ENCODE measurements at regions not wholly inside any gene's neighbourhood (a gene's known extent, or its start where the extent isn't known, plus 50 kb on each side); places are given as distances from the start of the nearest gene placed in this dataset.

DNA sequence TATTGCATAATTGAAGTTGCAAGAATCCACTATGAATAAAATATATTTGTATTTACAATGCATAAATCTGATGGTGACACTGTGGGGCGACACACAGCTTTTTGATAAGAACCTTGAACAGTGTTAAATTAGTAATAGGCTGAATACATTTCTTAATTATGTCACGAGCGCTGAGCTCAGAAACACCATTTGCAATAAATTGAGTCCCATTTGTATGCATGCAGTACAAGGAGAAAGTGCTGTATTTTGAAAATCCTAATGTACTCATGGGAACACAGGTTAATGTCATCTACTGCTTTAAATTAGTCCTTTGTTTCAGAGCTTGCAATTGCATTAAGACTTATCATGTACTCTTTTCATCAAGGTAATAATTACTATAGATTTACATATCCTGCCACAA, 579.5 kb downstream of the RBFOX1 start:
- Mint-ChIP-seq H3K4me1 (no peaks in the 10 kb centered on the region), H3K27ac (no peak overlapping the region), H3K27me3 (no peaks in the 10 kb centered on the region), H3K9me3 (peaks cover 5% of the 10 kb centered on the region), H3K36me3 (ENCODE audit: low read depth) (no peaks in the 10 kb centered on the region), H3K4me3 (no peak overlapping the region)
- CTCF ChIA-PET, result no interaction called here
- POLR2A ChIA-PET, result no interaction called here
- intact Hi-C loops (cut with micrococcal nuclease), result no loop called here
- DNase-seq, result no peak
- no peak for ATAC-seq (ENCODE audit: low read depth)
- TF ChIP-seq, protein P1, sequence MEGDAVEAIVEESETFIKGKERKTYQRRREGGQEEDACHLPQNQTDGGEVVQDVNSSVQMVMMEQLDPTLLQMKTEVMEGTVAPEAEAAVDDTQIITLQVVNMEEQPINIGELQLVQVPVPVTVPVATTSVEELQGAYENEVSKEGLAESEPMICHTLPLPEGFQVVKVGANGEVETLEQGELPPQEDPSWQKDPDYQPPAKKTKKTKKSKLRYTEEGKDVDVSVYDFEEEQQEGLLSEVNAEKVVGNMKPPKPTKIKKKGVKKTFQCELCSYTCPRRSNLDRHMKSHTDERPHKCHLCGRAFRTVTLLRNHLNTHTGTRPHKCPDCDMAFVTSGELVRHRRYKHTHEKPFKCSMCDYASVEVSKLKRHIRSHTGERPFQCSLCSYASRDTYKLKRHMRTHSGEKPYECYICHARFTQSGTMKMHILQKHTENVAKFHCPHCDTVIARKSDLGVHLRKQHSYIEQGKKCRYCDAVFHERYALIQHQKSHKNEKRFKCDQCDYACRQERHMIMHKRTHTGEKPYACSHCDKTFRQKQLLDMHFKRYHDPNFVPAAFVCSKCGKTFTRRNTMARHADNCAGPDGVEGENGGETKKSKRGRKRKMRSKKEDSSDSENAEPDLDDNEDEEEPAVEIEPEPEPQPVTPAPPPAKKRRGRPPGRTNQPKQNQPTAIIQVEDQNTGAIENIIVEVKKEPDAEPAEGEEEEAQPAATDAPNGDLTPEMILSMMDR (IDR thresholded peaks at IDR 0.05), result no peak

DNA sequence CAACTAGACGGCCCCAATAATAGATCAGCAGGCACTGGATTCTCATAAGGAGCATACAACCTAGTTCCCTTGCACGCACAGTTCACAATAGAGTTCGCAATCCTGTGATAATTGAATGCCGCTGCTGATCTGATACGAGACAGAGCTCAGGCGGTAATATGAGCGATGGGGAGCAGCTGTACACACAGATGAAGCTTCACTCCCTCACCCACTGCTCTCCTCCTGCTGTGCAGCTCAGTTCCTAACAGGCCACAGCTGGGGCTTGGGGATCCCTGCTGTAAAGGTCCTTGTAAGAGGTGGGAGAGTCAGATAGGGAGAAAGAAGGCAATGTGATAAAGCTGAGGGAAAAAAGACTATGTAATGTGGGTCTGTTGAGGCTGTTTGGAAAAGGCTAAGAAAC, 577.5 kb downstream of the RBFOX1 start:
- H3K9me3 Mint-ChIP-seq, result peaks cover 6% of the 10 kb centered on the region
- CTCF ChIA-PET, result no interaction called here
- TF ChIP-seq, protein P1 (IDR thresholded peaks at IDR 0.05), result no peak
- H3K4me1 Mint-ChIP-seq, result no peaks in the 10 kb centered on the region
- no peak overlapping the region for H3K4me3 Mint-ChIP-seq
- DNase-seq (no peak), ATAC-seq (ENCODE audit: low read depth) (no peak)
- intact Hi-C loops (cut with micrococcal nuclease), result no loop called here
- POLR2A ChIA-PET, result no interaction called here
- no peak overlapping the region for H3K27ac Mint-ChIP-seq
- H3K36me3 Mint-ChIP-seq (ENCODE audit: low read depth), result no peaks in the 10 kb centered on the region
- no peaks in the 10 kb centered on the region for H3K27me3 Mint-ChIP-seq

DNA sequence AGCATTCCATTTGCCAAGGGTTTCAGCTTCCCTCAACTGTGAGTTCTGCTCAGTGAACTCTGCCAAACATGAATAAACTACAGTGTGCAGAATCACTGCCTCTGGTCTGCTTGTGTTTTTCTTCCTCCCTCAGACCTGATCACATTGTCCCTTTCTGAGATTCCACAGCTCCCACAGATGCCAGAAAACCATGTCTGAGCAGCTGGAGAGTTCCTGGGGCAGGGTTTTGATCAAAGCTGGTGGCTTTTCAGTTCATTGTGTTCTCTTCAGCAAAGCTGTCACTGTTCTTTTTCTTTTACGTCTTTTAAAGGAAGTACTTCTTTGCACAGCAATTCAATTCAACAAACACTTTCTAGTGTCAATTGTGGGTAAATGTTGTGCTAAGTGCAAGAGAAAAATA, 555.8 kb downstream of the RBFOX1 start:
- ATAC-seq (ENCODE audit: low read depth) (no peak), DNase-seq (no peak)
- H3K4me1 Mint-ChIP-seq, result no peaks in the 10 kb centered on the region
- ChIA-PET POLR2A (no interaction called here), CTCF (no interaction called here)
- no peak overlapping the region for H3K4me3 Mint-ChIP-seq
- TF ChIP-seq, protein P1 (IDR thresholded peaks at IDR 0.05), result no peak
- H3K27ac Mint-ChIP-seq, result no peak overlapping the region
- H3K9me3 Mint-ChIP-seq, result peaks cover 2% of the 10 kb centered on the region
- no peaks in the 10 kb centered on the region for H3K36me3 Mint-ChIP-seq (ENCODE audit: low read depth)
- intact Hi-C loops (cut with micrococcal nuclease), result no loop called here
- H3K27me3 Mint-ChIP-seq, result no peaks in the 10 kb centered on the region

DNA sequence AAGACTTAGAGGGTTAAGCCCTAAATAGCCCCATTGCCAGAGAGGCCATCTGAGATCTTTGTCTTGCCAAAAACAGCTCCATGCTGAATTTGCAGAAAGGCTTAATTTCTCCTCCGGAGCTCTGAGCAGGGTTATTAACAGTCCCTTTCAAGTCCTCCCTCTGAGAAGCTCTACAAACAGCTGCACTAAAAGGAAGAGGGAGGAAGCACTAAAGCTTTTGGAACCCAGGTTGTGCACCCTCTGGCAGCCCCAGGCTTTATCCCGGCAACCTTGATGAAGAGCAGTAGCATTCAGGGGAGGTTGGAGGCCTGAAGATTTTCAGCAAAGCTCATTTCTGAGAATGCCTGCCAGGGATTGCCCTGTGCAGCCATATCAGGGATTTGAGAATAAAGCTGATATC, 554.7 kb downstream of the RBFOX1 start:
- no peaks in the 10 kb centered on the region for H3K4me1 Mint-ChIP-seq
- intact Hi-C loops (cut with micrococcal nuclease), result no loop called here
- ChIA-PET POLR2A (no interaction called here), CTCF (no interaction called here)
- no peak overlapping the region for H3K4me3 Mint-ChIP-seq
- H3K9me3 Mint-ChIP-seq, result peaks cover 2% of the 10 kb centered on the region
- TF ChIP-seq, protein P1 (IDR thresholded peaks at IDR 0.05), result no peak
- no peak for DNase-seq
- H3K27me3 Mint-ChIP-seq, result no peaks in the 10 kb centered on the region
- H3K36me3 Mint-ChIP-seq (ENCODE audit: low read depth), result no peaks in the 10 kb centered on the region
- ATAC-seq (ENCODE audit: low read depth), result no peak
- no peak overlapping the region for H3K27ac Mint-ChIP-seq

DNA sequence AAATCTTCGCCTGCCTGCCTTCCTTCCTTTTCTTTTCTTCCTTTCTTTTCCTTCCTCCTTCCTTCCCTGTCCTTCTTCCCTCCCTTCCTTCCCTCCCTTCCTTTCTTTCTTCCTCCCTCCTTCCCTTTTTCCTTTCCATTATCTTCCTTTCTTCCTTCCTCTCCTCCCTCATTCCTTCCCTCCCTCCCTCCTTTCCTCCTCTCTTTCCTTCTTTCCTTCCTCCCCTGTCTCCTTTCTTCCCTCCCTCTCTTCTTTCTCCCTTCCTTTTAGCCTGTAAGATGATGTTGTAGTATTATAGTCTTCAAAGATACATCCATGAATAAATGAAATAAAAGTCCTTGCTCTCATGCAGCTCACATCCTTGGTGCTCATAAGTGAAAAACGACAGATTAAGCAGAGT, 539.3 kb downstream of the RBFOX1 start:
- ATAC-seq (ENCODE audit: low read depth), result no peak
- TF ChIP-seq, protein P1 (IDR thresholded peaks at IDR 0.05), result no peak
- Mint-ChIP-seq H3K4me3 (no peak overlapping the region), H3K27ac (no peak overlapping the region), H3K9me3 (peaks cover 7% of the 10 kb centered on the region), H3K27me3 (no peaks in the 10 kb centered on the region), H3K36me3 (ENCODE audit: low read depth) (no peaks in the 10 kb centered on the region), H3K4me1 (no peaks in the 10 kb centered on the region)
- ChIA-PET CTCF (no interaction called here), POLR2A (no interaction called here)
- intact Hi-C loops (cut with micrococcal nuclease), result no loop called here
- no peak for DNase-seq

All from activated B cell treated with CpG ODN at 0.5 μM for 24 hours (primary cell).